ENCODE measurements at regions not wholly inside any gene's neighbourhood (a gene's known extent, or its start where the extent isn't known, plus 50 kb on each side); places are given as distances from the start of the nearest gene placed in this dataset.

DNA sequence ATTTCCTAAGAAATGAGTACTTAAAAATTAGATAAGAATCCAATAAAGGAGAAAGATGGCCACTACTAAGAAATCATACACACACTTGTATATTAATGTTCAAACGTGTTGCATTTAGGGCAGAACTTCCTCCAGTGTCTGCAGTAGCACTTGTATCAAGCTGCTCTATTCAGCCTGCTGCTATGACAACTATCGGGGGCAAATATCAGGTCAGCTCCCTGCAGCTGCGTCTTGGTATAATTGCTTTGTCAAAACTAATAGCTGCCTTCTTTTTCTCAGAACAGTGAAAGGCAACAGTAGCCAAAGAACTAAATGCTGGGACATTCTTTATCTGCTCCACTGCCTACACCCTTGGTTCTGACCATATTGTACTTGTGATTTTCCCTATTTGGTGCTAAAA is 300.7 kb downstream of the NOL4 start:
- DNase-seq (ENCODE audit: low read depth) = no peak
- no peak overlapping the region for H3K4me3 ChIP-seq (ENCODE audit: low read length)
- no peak for TF ChIP-seq CTCF (IDR thresholded peaks at IDR 0.05; ENCODE audit: insufficient read depth, low read depth, low read length, missing control alignments)

DNA sequence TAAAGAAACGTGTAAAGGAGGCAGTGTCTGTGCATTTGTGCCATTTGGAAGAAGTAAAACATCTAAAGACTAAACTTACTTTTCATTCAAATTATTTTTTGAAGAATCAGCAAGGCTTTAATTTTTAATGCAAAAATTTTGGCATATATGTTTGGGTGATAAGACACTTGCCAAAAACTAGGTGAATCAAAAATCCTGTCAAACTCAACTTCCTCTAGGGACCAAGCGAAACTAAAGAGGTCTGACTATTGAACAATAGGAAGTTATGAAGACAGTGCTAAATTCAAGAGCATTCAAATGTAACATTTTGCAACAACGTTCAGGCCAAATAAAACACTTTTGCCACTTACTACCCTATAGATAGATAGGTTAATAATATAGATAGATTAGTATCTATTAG is 306.1 kb downstream of the NOL4 start:
- no peak for TF ChIP-seq CTCF (IDR thresholded peaks at IDR 0.05; ENCODE audit: insufficient read depth, low read depth, low read length, missing control alignments)
- DNase-seq (ENCODE audit: low read depth) = no peak
- H3K4me3 ChIP-seq (ENCODE audit: low read length) = no peak overlapping the region

- peak; percentile 16 for TF ChIP-seq CTCF (IDR thresholded peaks at IDR 0.05; ENCODE audit: insufficient read depth, low read depth, low read length, missing control alignments)
- DNase-seq (ENCODE audit: low read depth) = no peak
- H3K4me3 ChIP-seq (ENCODE audit: low read length) = no peak overlapping the region
Measured at GRCh38 chr18:33916200-33916599, 308.5 kb downstream of the NOL4 start.

DNA sequence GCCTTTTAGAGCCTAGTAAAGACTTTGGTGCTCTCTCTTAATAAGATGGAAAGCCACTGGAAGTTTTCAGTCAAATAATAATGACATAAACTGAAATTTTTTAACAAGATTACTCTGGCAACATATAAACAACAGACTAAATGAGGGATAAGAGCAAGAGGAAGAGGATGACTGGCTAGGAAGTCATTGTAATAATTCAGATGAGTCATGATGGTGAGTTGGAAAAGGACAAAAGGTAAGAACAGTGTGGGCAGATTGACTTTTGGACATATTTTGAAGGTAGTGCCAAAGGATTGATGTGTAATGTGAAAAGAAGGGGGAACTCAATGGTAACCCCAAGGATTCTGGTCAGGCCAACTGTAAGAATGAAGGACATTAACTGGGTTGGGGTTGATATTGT is 310.3 kb downstream of the NOL4 start:
- no peak for TF ChIP-seq CTCF (IDR thresholded peaks at IDR 0.05; ENCODE audit: insufficient read depth, low read depth, low read length, missing control alignments)
- no peak overlapping the region for H3K4me3 ChIP-seq (ENCODE audit: low read length)
- peak; percentile 50 for DNase-seq (ENCODE audit: low read depth)

GRCh38 chr18:33906046-33906445 is 318.7 kb downstream of the NOL4 start:
- DNase-seq (ENCODE audit: low read depth) = no peak
- H3K4me3 ChIP-seq (ENCODE audit: low read length) = no peak overlapping the region
- TF ChIP-seq CTCF (IDR thresholded peaks at IDR 0.05; ENCODE audit: insufficient read depth, low read depth, low read length, missing control alignments) = no peak

DNA sequence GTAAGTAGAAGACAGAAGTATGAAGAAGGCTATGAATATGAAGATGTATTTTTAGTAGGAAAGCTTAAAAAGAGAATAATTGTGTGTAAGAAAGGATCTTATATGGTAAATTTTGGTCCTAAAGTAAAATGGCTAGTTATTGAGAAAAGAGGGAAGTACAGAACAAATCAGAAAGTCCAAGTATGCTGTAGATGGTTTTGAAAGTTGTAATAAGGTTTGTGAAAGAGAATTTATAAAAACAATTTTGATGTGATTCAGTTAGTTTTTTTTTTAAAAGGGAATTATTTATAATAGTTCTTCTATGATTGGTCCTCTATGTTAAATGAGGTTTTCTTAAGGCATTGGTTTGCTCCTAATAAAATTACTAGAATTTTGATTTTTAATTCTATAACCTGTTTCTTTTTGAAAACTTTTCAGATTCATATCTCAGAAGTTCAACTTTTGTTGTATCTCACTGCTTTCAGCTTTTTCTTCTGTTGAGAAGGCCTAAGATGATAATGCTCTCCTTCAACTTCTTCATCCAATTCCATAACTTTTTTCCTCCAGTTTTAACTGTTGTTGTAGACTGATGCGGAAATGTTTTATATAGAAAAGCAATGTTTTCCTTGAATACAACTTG is 322.7 kb downstream of the NOL4 start:
- DNase-seq (ENCODE audit: low read depth) = no peak
- H3K4me3 ChIP-seq (ENCODE audit: low read length) = no peak overlapping the region
- no peak for TF ChIP-seq CTCF (IDR thresholded peaks at IDR 0.05; ENCODE audit: insufficient read depth, low read depth, low read length, missing control alignments)

GRCh38 chr18:33900638-33901037 is 322.6 kb downstream of the ASXL3 start:
- DNase-seq (ENCODE audit: low read depth) = no peak
- H3K4me3 ChIP-seq (ENCODE audit: low read length) = no peak overlapping the region
- no peak for TF ChIP-seq CTCF (IDR thresholded peaks at IDR 0.05; ENCODE audit: insufficient read depth, low read depth, low read length, missing control alignments)

All from epithelial cell of esophagus (primary cell).